ENCODE measurements at regions not wholly inside any gene's neighbourhood (a gene's known extent, or its start where the extent isn't known, plus 50 kb on each side); places are given as distances from the start of the nearest gene placed in this dataset.

- DNase-seq (ENCODE audit: insufficient read length, low spot score): no peak
- no peak for TF ChIP-seq CTCF (IDR thresholded peaks at IDR 0.05; ENCODE audit: insufficient read depth, missing control alignments)
- FAIRE-seq: no peak
Observed at GRCh38 chr3:14274612-14274936, 96.0 kb downstream of the LSM3 start.

GRCh38 chr3:14274999-14275961, 96.7 kb downstream of the LSM3 start:
- TF ChIP-seq CTCF (IDR thresholded peaks at IDR 0.05; ENCODE audit: insufficient read depth, missing control alignments): peak; percentile 42
- DNase-seq (ENCODE audit: insufficient read length, low spot score) (no peak), FAIRE-seq (no peak)

GRCh38 chr3:14275962-14276909, 97.6 kb downstream of the LSM3 start:
- FAIRE-seq (no peak), DNase-seq (ENCODE audit: insufficient read length, low spot score) (no peak)
- no peak for TF ChIP-seq CTCF (IDR thresholded peaks at IDR 0.05; ENCODE audit: insufficient read depth, missing control alignments)

- DNase-seq (ENCODE audit: insufficient read length, low spot score) (no peak), FAIRE-seq (no peak)
- no peak for TF ChIP-seq CTCF (IDR thresholded peaks at IDR 0.05; ENCODE audit: insufficient read depth, missing control alignments)
Observed at GRCh38 chr3:14277557-14277956, 98.9 kb downstream of the LSM3 start.

- DNase-seq (ENCODE audit: insufficient read length, low spot score): no peak
- TF ChIP-seq CTCF (IDR thresholded peaks at IDR 0.05; ENCODE audit: insufficient read depth, missing control alignments): no peak
- FAIRE-seq: no peak
Observed at GRCh38 chr3:14278265-14278798, 99.7 kb downstream of the LSM3 start.

- DNase-seq (ENCODE audit: insufficient read length, low spot score) (no peak), FAIRE-seq (no peak)
- TF ChIP-seq CTCF (IDR thresholded peaks at IDR 0.05; ENCODE audit: insufficient read depth, missing control alignments): peak; percentile 9
Observed at GRCh38 chr3:14278799-14279625, 100.4 kb downstream of the LSM3 start.

All from D721Med (cell line).